SHP77 (cell line): ENCODE measurements at regions not wholly inside any gene's neighbourhood (a gene's known extent, or its start where the extent isn't known, plus 50 kb on each side); places are given as distances from the start of the nearest gene placed in this dataset.

Source experiments
- DNase-seq, 2 experiments: peaks; one replicate each; lab custom pipeline; 2025; lab: John Stamatoyannopoulos, UW

DNA sequence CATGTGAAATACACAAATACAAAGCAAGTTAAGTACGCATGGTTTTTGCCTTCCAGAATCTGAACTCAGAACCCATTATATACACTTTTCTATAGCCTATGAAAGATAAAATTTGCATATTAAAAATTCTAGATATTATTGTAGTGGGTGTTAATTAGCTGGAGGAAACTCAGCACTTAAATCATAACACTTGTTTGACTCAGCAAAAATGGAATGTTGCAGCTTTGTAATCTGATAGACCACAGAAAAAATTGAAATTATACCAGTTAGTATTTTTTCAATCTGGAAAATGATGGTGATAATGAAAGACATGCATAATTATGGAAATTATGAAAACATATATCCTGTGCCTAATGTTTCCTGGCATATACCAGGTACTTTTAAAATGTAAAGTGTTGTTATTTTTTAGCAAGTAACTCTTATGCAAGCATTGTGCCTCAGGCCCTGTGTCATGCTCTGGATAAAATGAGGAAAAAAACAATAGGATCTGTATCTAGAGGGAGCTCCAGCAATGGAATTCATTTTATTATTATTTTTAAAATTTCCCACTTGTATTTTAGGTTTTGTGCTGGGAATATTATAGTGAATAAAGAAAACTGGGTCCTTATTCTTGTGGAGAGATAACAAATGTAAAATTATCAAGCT, 490.4 kb upstream of the SEMA3A start:
- no peak for DNase-seq

GRCh38 chr7:84682543-84682942, 488.0 kb upstream of the SEMA3A start:
- DNase-seq, result no peak

DNA sequence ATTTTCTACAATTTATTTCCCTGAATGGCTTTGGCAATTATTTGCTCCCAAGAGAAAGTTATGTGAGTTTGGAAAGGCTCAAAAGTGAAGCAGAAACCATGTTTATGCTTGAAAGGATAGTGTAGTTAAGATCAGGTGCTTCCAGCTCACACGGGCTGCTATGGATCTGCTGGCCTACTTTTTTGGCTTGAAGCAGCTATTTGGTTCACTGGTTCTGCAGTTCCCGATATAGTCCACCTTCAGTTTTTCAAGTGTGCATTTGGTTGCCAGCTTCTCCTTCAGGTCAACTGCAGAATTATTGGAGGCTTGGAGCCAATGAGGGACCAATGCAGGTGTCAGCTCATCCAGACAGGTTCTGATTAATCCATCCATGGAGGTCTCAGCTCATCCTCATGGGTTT, 484.3 kb upstream of the SEMA3A start:
- no peak for DNase-seq

- no peak for DNase-seq
These were observed 482.6 kb upstream of the SEMA3A start for GRCh38 chr7:84677117-84677732.

DNA sequence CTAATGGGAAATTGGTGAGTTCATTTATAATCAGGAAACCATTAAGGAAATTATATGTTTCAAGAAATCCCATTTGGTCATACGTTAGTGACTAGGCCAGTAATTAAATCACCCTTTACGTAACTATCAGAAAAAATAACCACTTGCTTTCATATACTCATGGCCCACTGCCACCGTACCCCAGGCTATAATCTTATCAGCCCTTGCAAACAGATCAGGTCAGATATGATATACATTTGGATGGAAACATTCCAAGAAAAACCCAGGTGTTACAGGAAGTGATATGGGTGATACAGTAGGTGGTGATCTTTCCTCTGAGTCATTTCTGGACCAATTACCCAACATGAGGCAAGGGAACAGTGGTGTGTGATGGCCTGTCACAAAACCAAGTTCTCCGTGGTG, 481.0 kb upstream of the SEMA3A start:
- peak in 1 of 2 experiments; percentile 2 for DNase-seq

- DNase-seq, result no peak
These were observed 479.8 kb upstream of the SEMA3A start for GRCh38 chr7:84674236-84674913.

GRCh38 chr7:84669177-84669732, 474.7 kb upstream of the SEMA3A start:
- DNase-seq, result no peak

DNA sequence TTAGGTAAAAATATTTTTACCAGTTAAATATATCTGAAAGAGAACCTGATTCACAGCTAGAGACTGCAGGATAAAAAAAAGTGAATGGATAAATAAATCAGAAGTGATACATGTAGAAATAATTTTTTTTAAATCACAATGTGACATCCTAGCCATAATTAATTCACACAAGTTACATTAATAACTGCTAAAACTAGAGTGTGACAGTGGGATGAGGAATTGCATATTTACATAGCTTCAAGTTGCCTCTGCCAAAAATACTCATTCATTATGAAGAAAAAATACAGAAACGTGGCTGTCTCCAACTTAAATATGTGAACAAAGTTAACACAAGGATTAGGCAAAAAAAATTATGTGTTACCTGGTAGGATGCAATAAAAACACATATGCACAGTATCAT, 473.5 kb upstream of the SEMA3A start:
- no peak for DNase-seq

GRCh38 chr7:84666651-84667050, 472.1 kb upstream of the SEMA3A start:
- no peak for DNase-seq

GRCh38 chr7:84665339-84665738, 470.8 kb upstream of the SEMA3A start:
- DNase-seq, result no peak

GRCh38 chr7:84664626-84665025, 470.0 kb upstream of the SEMA3A start:
- DNase-seq, result no peak

DNA sequence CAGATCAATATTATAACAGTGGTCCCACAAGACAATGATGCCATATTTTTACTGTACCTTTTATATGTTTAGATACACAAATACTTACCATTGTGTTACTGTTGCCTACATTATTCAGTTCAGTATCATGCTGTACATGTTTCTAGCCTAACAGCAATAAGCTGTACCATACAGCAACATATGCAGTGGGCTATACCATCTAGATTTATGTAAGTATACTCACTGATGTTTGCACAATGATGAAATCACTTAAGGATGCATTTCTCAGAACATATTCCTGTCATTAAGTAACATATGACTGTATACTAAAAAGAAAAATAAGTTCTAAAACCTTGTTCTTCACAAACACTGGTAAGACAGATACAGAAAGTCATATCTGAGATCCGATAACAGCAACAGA, 468.6 kb upstream of the SEMA3A start:
- no peak for DNase-seq

DNA sequence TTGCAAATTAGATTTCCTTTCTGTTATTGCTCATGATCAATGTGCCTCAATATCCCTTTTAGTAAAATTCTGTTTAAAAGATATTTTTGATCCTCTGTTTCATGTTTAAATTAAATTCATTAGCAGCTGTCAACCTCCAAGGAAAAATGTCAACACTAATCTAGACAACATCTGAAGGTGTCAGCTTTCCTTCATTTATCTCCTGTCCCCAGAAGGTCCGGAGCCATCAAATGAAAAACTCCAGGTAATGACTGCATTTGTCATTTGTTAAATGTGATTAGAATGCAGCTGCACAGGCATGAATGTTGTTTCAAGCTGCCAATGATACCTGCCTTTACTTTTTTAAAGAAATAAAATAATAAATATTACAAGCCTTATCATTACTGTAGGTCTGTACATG, 463.7 kb upstream of the SEMA3A start:
- no peak for DNase-seq

DNA sequence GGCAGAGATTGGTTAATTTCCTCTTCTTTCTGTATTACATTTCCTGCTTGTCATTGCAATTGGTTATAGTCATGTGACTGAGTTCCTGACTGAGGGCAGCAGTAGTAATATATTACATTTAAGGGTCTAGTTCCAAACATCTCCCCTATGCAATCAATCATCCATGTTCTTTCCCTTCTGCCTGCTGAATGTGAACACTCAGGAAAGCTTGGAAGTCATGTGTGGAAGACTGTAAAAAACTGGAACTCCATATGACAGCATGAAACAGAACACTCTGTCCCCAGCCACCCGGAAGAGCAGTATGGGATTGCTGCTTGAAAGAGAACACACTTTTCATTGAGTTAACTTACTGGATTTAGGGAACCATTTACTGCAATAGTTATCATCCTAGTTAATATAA, 459.7 kb upstream of the SEMA3A start:
- no peak for DNase-seq

GRCh38 chr7:84651876-84652275, 457.3 kb upstream of the SEMA3A start:
- DNase-seq, result no peak

DNA sequence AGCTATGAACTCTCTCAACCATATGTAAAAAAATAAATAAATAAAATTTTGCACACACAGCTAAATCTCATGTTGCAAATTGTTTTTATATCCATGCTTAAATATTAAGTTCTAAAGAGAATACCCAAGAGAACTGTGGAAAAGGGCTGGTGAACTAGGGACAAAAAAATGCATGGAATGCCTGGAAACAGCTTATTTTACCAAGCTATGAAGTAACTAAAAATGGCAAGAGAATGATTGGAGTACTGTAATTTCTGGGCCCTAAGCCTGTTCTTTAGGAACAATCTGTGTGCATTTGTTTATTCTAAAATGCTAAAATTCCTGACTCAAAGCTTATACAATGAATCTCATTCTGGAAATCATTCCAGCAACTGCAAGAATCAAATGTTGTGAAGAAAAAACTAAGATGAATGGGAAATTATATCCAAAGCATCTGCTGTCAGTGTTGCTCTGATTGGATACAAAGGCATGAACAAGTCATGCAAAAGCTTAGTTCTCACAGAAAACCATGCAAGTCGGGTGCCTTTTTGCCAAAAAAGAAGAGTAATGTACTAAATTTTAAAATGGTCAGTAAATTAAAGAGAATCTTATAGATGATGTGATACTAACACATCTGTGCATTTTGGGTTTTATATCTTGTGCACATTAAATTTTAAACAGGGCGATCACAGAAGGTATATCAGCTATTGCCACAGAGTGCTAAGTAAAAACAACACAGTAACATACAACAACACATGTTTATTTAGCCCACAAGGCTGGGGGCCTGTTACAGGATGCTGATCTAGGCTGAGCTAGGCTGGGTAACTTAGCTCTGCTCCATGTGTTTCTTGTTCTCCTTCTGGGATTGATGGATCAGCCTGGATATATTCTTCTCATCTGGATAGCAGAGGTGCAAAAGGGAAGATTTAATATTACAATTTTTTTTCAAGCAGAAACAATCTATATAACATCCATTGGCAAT, 453.5 kb upstream of the SEMA3A start:
- no peak for DNase-seq

GRCh38 chr7:84642611-84643010, 448.0 kb upstream of the SEMA3A start:
- DNase-seq, result no peak

- DNase-seq, result no peak
These were observed 446.0 kb upstream of the SEMA3A start for GRCh38 chr7:84640637-84641036.

- no peak for DNase-seq
These were observed 443.7 kb upstream of the SEMA3A start for GRCh38 chr7:84638339-84638697.

GRCh38 chr7:84637568-84638338, 443.2 kb upstream of the SEMA3A start:
- no peak for DNase-seq

GRCh38 chr7:84631913-84632312, 437.3 kb upstream of the SEMA3A start:
- no peak for DNase-seq
